CD4-positive, alpha-beta T cell treated with Interleukin-1 beta for 1 hour (primary cell): ENCODE measurements at regions not wholly inside any gene's neighbourhood (a gene's known extent, or its start where the extent isn't known, plus 50 kb on each side); places are given as distances from the start of the nearest gene placed in this dataset.
"Not testable (repeated sequence)": the region's sequence is repeated elsewhere in the genome, so short reads cannot be mapped to it uniquely, and the experiment has no call there.

Source experiments
- DNase-seq, 2 donors: peaks; one replicate each; pipeline ENCODE4 v3.0.0-alpha.2; 2020 to 2022

GRCh38 chr5:154542000-154542399 lies 64.0 kb upstream of the HAND1 start:
- DNase-seq: no peak

- DNase-seq: no peak
These were observed 63.5 kb upstream of the HAND1 start for GRCh38 chr5:154541553-154541952.

- DNase-seq: no peak
These were observed 62.6 kb upstream of the HAND1 start for GRCh38 chr5:154540600-154540999.

- no peak for DNase-seq
These were observed 60.5 kb upstream of the HAND1 start for GRCh38 chr5:154538492-154538891.

GRCh38 chr5:154536439-154536838 lies 58.4 kb upstream of the HAND1 start:
- not testable (repeated sequence) for DNase-seq

GRCh38 chr5:154535535-154535934 lies 57.5 kb upstream of the HAND1 start:
- DNase-seq: no peak

- no peak for DNase-seq
These were observed 56.5 kb upstream of the HAND1 start for GRCh38 chr5:154534457-154535050.

GRCh38 chr5:154529282-154529681 lies 51.3 kb upstream of the HAND1 start:
- DNase-seq: no peak

GRCh38 chr5:154528005-154528594 lies 50.1 kb upstream of the HAND1 start:
- DNase-seq: no peak
